PC-9 (cell line): ENCODE measurements at regions not wholly inside any gene's neighbourhood (a gene's known extent, or its start where the extent isn't known, plus 50 kb on each side); places are given as distances from the start of the nearest gene placed in this dataset.

Experiments
- BruUV-seq: library from RNA; stranded (reverse); fragments of 400-500 nt; replicated peaks from 2 replicates; lab custom pipeline; 2021; lab: Mats Ljungman, UMichigan
- CTCF ChIA-PET: fragments of 300-600 bp; sonication (Branson Sonifier 250); formaldehyde crosslinking; loops from one replicate; lab custom pipeline; 2022; ENCODE audit warnings: antibody characterized with exemption; lab: Charles Lee
- POLR2A ChIA-PET: fragments of 300-600 bp; sonication (Branson Sonifier 250); formaldehyde crosslinking; loops from one replicate; lab custom pipeline; 2022; ENCODE audit warnings: antibody characterized with exemption; ENCODE audit not compliant: unreplicated experiment; lab: Charles Lee
- DNase-seq, 2 experiments: peaks; one replicate each; pipeline versions ENCODE4 v3.0.0 to v3.0.0-alpha.2; 2015 to 2022; ENCODE audit warnings: mixed read lengths in 1 of 2
- H2AFZ ChIP-seq: fragments of 200-600 bp; sonication (generic); 2 replicates; pipeline ENCODE4 v1.8.1; 2017; ENCODE audit warnings: antibody characterized with exemption
- H3F3A ChIP-seq: fragments of 200-600 bp; sonication (generic); 2 replicates; pipeline ENCODE4 v1.8.1; 2017; ENCODE audit warnings: antibody characterized with exemption, mild to moderate bottlenecking, low read depth; ENCODE audit not compliant: insufficient read depth
- H3K27ac ChIP-seq: fragments of 200-600 bp; sonication (generic); 2 replicates; pipeline ENCODE4 v1.6.1; 2016; ENCODE audit warnings: mixed run types
- H3K27me3 ChIP-seq: fragments of 200-600 bp; sonication (generic); 2 replicates; pipeline ENCODE4 v1.6.1; 2016; ENCODE audit warnings: low read depth, mixed run types; ENCODE audit not compliant: insufficient read depth
- H3K36me3 ChIP-seq: fragments of 200-600 bp; sonication (generic); 2 replicates; pipeline ENCODE4 v1.6.1; 2016; ENCODE audit warnings: low read depth, mixed run types
- H3K4me1 ChIP-seq: fragments of 200-600 bp; sonication (generic); replicated peaks from 2 replicates; pipeline ENCODE4 v1.6.1; 2016; ENCODE audit warnings: mixed run types; ENCODE audit not compliant: insufficient read depth
- H3K4me2 ChIP-seq: fragments of 200-600 bp; sonication (generic); 2 replicates; pipeline ENCODE4 v1.6.1; 2017; ENCODE audit warnings: mixed run types
- H3K4me3 ChIP-seq: fragments of 200-600 bp; sonication (generic); 2 replicates; pipeline ENCODE4 v1.6.1; 2016; ENCODE audit warnings: mixed run types
- H3K79me2 ChIP-seq: fragments of 200-600 bp; sonication (generic); 2 replicates; pipeline ENCODE4 v1.6.1; 2017; ENCODE audit warnings: low read depth, mixed run types
- H3K9me2 ChIP-seq: fragments of 200-600 bp; sonication (generic); 2 replicates; pipeline ENCODE4 v1.8.1; 2017; ENCODE audit warnings: mild to moderate bottlenecking; ENCODE audit not compliant: insufficient read depth
- H3K9me3 ChIP-seq: fragments of 200-600 bp; sonication (generic); 2 replicates; pipeline ENCODE4 v1.8.1; 2016; ENCODE audit warnings: low read depth; ENCODE audit not compliant: insufficient read depth
- H4K20me1 ChIP-seq: fragments of 200-600 bp; sonication (generic); 2 replicates; pipeline ENCODE4 v1.8.1; 2017; ENCODE audit not compliant: insufficient read depth
- CTCF ChIP-seq: fragments of 200-600 bp; sonication (generic); conservative IDR thresholded peaks from 2 replicates; pipeline ENCODE4 v1.6.1; 2017; ENCODE audit warnings: mixed run types, antibody characterized with exemption, mild to moderate bottlenecking, moderate library complexity
- EZH2 ChIP-seq: fragments of 200-600 bp; sonication (generic); IDR thresholded peaks from 2 replicates; pipeline ENCODE4 v1.8.0; 2017; ENCODE audit warnings: antibody characterized with exemption, low read depth
- intact Hi-C: fragments of 100-400 bp; cut with micrococcal nuclease; formaldehyde crosslinking; loops from one replicate; pipeline ENCODE4 v1.10.0; 2022; ENCODE audit not compliant: unreplicated experiment

DNA sequence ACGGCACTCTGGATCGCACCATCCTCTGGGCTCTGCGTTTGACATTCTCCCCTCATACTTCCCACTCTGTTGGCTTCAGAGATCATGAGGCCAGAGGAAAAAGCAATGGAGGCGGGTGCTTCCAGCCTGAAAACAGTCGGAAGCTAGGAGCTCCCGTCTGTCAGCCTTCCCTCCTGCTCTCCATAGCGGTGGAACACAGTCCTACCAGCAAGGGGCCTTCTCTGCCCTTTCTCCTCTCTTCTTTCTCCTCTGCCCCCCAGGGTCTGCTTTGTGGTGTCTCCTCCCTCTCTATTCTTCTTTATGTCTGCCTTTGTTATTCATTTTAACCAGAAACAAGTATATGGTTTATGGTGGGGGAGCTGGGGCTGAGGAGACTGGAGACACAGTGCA lies 152.5 kb upstream of the NFIB start:
- H3K4me2 ChIP-seq = no peak overlapping the region
- no peaks in the 10 kb centered on the region for H3F3A ChIP-seq
- no peak for DNase-seq
- CTCF ChIA-PET = no interaction called here
- H3K9me3 ChIP-seq = no peaks in the 10 kb centered on the region
- TF ChIP-seq CTCF = no peak
- TF ChIP-seq EZH2 = no peak
- H3K79me2 ChIP-seq = no peaks in the 10 kb centered on the region
- intact Hi-C loops = loop anchor here (10.0 kb wide), 2 partner anchors 188 to 678 kb away; no protein-coding TSS in a partner anchor
- no peaks in the 10 kb centered on the region for H3K36me3 ChIP-seq
- 0 out of 2 replicates have a peak, but pooled peaks cover 2% of the 10 kb centered on the region for H3K27me3 ChIP-seq
- H3K4me1 ChIP-seq = no peaks in the 10 kb centered on the region
- H3K9me2 ChIP-seq = no peaks in the 10 kb centered on the region
- POLR2A ChIA-PET = no interaction called here
- BruUV-seq = no TSS peak
- no peak overlapping the region for H3K27ac ChIP-seq
- H2AFZ ChIP-seq = no peak overlapping the region
- no peaks in the 10 kb centered on the region for H4K20me1 ChIP-seq
- no peak overlapping the region for H3K4me3 ChIP-seq

GRCh38 chr9:14462950-14463349 lies 149.0 kb upstream of the NFIB start:
- Histone ChIP-seq H3K79me2 (no peaks in the 10 kb centered on the region), H3K9me3 (no peaks in the 10 kb centered on the region), H3K27ac (no peak overlapping the region), H3K36me3 (no peaks in the 10 kb centered on the region), H4K20me1 (no peaks in the 10 kb centered on the region), H3F3A (no peaks in the 10 kb centered on the region), H2AFZ (no peak overlapping the region), H3K4me1 (no peaks in the 10 kb centered on the region), H3K9me2 (no peaks in the 10 kb centered on the region), H3K4me3 (no peak overlapping the region), H3K4me2 (no peak overlapping the region), H3K27me3 (no peaks in the 10 kb centered on the region)
- CTCF ChIA-PET = no interaction called here
- intact Hi-C loops = loop anchor here (10.0 kb wide), 2 partner anchors 192 to 682 kb away; no protein-coding TSS in a partner anchor
- no peak for TF ChIP-seq EZH2
- TF ChIP-seq CTCF = no peak
- no TSS peak for BruUV-seq
- DNase-seq = no peak
- POLR2A ChIA-PET = interaction anchor here (0.6 kb wide), 1 partner anchor 14 kb away, joined by 4 read pairs; no protein-coding TSS in a partner anchor

GRCh38 chr9:14455243-14455642 lies 141.3 kb upstream of the NFIB start:
- Histone ChIP-seq H3K27me3 (no peaks in the 10 kb centered on the region), H3K27ac (no peak overlapping the region), H3K9me3 (no peaks in the 10 kb centered on the region), H3K4me1 (no peaks in the 10 kb centered on the region), H3K9me2 (no peaks in the 10 kb centered on the region), H3K79me2 (no peaks in the 10 kb centered on the region), H2AFZ (no peak overlapping the region), H3K4me3 (no peak overlapping the region), H3F3A (no peaks in the 10 kb centered on the region), H4K20me1 (no peaks in the 10 kb centered on the region), H3K4me2 (no peak overlapping the region), H3K36me3 (no peaks in the 10 kb centered on the region)
- BruUV-seq = no TSS peak
- TF ChIP-seq EZH2 (no peak), CTCF (no peak)
- CTCF ChIA-PET = no interaction called here
- POLR2A ChIA-PET = no interaction called here
- intact Hi-C loops = no loop called here
- no peak for DNase-seq
